GM23338 (cell line): ENCODE measurements at regions not wholly inside any gene's neighbourhood (a gene's known extent, or its start where the extent isn't known, plus 50 kb on each side); places are given as distances from the start of the nearest gene placed in this dataset.

Experiments
- ATAC-seq: fragments of 200-7000 bp; cut with Tn5 transposase; 3 replicates; pipeline ENCODE4 v1.9.1; 2020
- DNase-seq: peaks from one replicate; pipeline ENCODE4 v3.0.0-alpha.2; 2015; ENCODE audit warnings: low spot score
- H2AFZ ChIP-seq: fragments of 200-600 bp; sonication (generic); 2 replicates; pipeline ENCODE4 v1.8.0; 2016; ENCODE audit warnings: antibody characterized with exemption, mild to moderate bottlenecking, moderate library complexity
- H3F3A ChIP-seq: fragments of 200-600 bp; sonication (generic); replicated peaks from 2 replicates; pipeline ENCODE4 v1.8.0; 2017; ENCODE audit warnings: antibody characterized with exemption, mixed run types, low read depth
- H3K27ac ChIP-seq: fragments of 200-600 bp; sonication (generic); 2 replicates; pipeline ENCODE4 v1.6.1; 2016; ENCODE audit warnings: low read depth
- H3K27me3 ChIP-seq: fragments of 200-600 bp; sonication (generic); 2 replicates; pipeline ENCODE4 v1.8.0; 2016; ENCODE audit warnings: mild to moderate bottlenecking, mixed run types, moderate library complexity; ENCODE audit not compliant: insufficient read depth
- H3K36me3 ChIP-seq: fragments of 200-600 bp; sonication (generic); 2 replicates; pipeline ENCODE4 v1.8.0; 2016; ENCODE audit warnings: mild to moderate bottlenecking; ENCODE audit not compliant: insufficient read depth
- H3K4me1 ChIP-seq: fragments of 200-600 bp; sonication (generic); 2 replicates; pipeline ENCODE4 v1.8.0; 2016; ENCODE audit warnings: mild to moderate bottlenecking, moderate library complexity; ENCODE audit not compliant: insufficient read depth
- H3K4me2 ChIP-seq: fragments of 200-600 bp; sonication (generic); 2 replicates; pipeline ENCODE4 v1.7.1; 2017; ENCODE audit warnings: mixed run types
- H3K4me3 ChIP-seq: fragments of 200-600 bp; sonication (generic); 2 replicates; pipeline ENCODE4 v1.6.1; 2016; ENCODE audit warnings: mixed run types
- H3K79me2 ChIP-seq: fragments of 200-600 bp; sonication (generic); replicated peaks from 2 replicates; pipeline ENCODE4 v1.8.0; 2017; ENCODE audit warnings: mild to moderate bottlenecking; ENCODE audit not compliant: insufficient read depth
- H3K9me2 ChIP-seq: fragments of 200-600 bp; sonication (generic); 2 replicates; pipeline ENCODE4 v1.8.0; 2017; ENCODE audit not compliant: insufficient read depth
- H4K20me1 ChIP-seq: fragments of 200-600 bp; sonication (generic); replicated peaks from 2 replicates; pipeline ENCODE4 v1.8.0; 2017; ENCODE audit warnings: mild to moderate bottlenecking; ENCODE audit not compliant: insufficient read depth
- H3K27ac Mint-ChIP-seq: 2 replicates; pipeline ENCODE4 v1.8.0; 2020; ENCODE audit warnings: inconsistent platforms, mild to moderate bottlenecking, moderate library complexity, mixed read lengths
- H3K27me3 Mint-ChIP-seq: 3 replicates; pipeline ENCODE4 v1.8.0; 2022; ENCODE audit warnings: low read depth, mild to moderate bottlenecking, moderate library complexity, mixed read lengths, inconsistent platforms; ENCODE audit not compliant: insufficient read depth, poor library complexity
- H3K36me3 Mint-ChIP-seq: 3 replicates; pipeline ENCODE4 v1.8.0; 2021; ENCODE audit warnings: low read depth, mild to moderate bottlenecking, inconsistent platforms, moderate library complexity, mixed read lengths
- H3K4me1 Mint-ChIP-seq: 3 replicates; pipeline ENCODE4 v1.8.0; 2020; ENCODE audit warnings: mild to moderate bottlenecking, inconsistent platforms, mixed read lengths
- H3K4me3 Mint-ChIP-seq: 3 replicates; pipeline ENCODE4 v1.8.0; 2021; ENCODE audit warnings: moderate library complexity, mild to moderate bottlenecking, inconsistent platforms, mixed read lengths
- H3K9me3 Mint-ChIP-seq: 3 replicates; pipeline ENCODE4 v1.8.0; 2020; ENCODE audit warnings: moderate library complexity, mild to moderate bottlenecking, inconsistent platforms, mixed read lengths
- CTCF ChIP-seq, 2 experiments: fragments of 200-600 bp in 1 of 2; sonication (generic) in 1 of 2; conservative IDR thresholded peaks; 2 replicates each; pipeline versions ENCODE4 v1.5.1 to v1.6.1; 2016 to 2017; ENCODE audit warnings: antibody characterized with exemption in 2 of 2, low read depth in 2 of 2, mild to moderate bottlenecking in 2 of 2, moderate library complexity in 1 of 2
- EZH2phosphoT487 ChIP-seq: fragments of 200-600 bp; sonication (generic); IDR thresholded peaks from one replicate; pipeline ENCODE4 v1.8.1; 2018; ENCODE audit warnings: antibody characterized with exemption; ENCODE audit not compliant: unreplicated experiment
- JUNB ChIP-seq: IDR thresholded peaks from one replicate; pipeline ENCODE4 v1.6.1; 2016; ENCODE audit warnings: antibody characterized with exemption; ENCODE audit not compliant: unreplicated experiment
- NANOG ChIP-seq: IDR thresholded peaks from 2 replicates; pipeline ENCODE4 v1.6.1; 2016; ENCODE audit warnings: antibody characterized with exemption, borderline replicate concordance
- REST ChIP-seq: IDR thresholded peaks from one replicate; pipeline ENCODE4 v1.6.1; 2018; ENCODE audit warnings: antibody characterized with exemption; ENCODE audit not compliant: unreplicated experiment
- STAT1 ChIP-seq: IDR thresholded peaks from one replicate; pipeline ENCODE4 v1.6.1; 2016; ENCODE audit warnings: antibody characterized with exemption; ENCODE audit not compliant: unreplicated experiment
- ZNF114 ChIP-seq: fragments of 250-450 bp; sonication (Bioruptor Pico); IDR thresholded peaks from 2 replicates; pipeline ENCODE4 v1.5.0; 2020; ENCODE audit warnings: mild to moderate bottlenecking, moderate library complexity
- ZNF331 ChIP-seq: fragments of 250-450 bp; sonication (Bioruptor Pico); IDR thresholded peaks from 2 replicates; pipeline ENCODE4 v1.5.0; 2020; ENCODE audit warnings: low read depth, mild to moderate bottlenecking, moderate library complexity

- TF ChIP-seq REST: no peak
- no peak for TF ChIP-seq JUNB
- no peak for TF ChIP-seq CTCF (conservative IDR thresholded peaks at IDR 0.05; ENCODE audit: low read depth in 2 of 2)
- no peak for TF ChIP-seq ZNF114 (CRISPR knock-in tag)
- TF ChIP-seq ZNF331 (CRISPR knock-in tag): no peak
- no peak for TF ChIP-seq EZH2phosphoT487
- no peak for TF ChIP-seq NANOG
Measured at GRCh38 chr5:159439002-159439401, 108.7 kb upstream of the IL12B start (continued).

GRCh38 chr5:159440235-159440634, 109.9 kb upstream of the IL12B start:
- H4K20me1 ChIP-seq: no peaks in the 10 kb centered on the region
- Mint-ChIP-seq H3K36me3 (no peaks in the 10 kb centered on the region), H3K4me1 (peaks cover 18% of the 10 kb centered on the region), H3K4me3 (no peak overlapping the region), H3K27me3 (no peaks in the 10 kb centered on the region), H3K9me3 (no peaks in the 10 kb centered on the region), H3K27ac (no peak overlapping the region)
- no peaks in the 10 kb centered on the region for H3K27me3 ChIP-seq
- TF ChIP-seq ZNF331 (CRISPR knock-in tag) (no peak), STAT1 (no peak), EZH2phosphoT487 (no peak), CTCF (conservative IDR thresholded peaks at IDR 0.05; ENCODE audit: low read depth in 2 of 2) (peak in 1 of 2 experiments; percentile 28; a peak in 1 of 4 replicates), JUNB (no peak)
- H3K4me1 ChIP-seq: peaks cover 11% of the 10 kb centered on the region
- H3K4me2 ChIP-seq: no peak overlapping the region
- no peaks in the 10 kb centered on the region for H3K79me2 ChIP-seq
- no peaks in the 10 kb centered on the region for H3F3A ChIP-seq
- no peak overlapping the region for H2AFZ ChIP-seq
- ATAC-seq (peak; percentile 19), DNase-seq (peak; percentile 14)
- H3K9me2 ChIP-seq: no peaks in the 10 kb centered on the region
- H3K4me3 ChIP-seq: no peak overlapping the region
- no peaks in the 10 kb centered on the region for H3K36me3 ChIP-seq
- no peak overlapping the region for H3K27ac ChIP-seq
